ENCODE measurements at regions not wholly inside any gene's neighbourhood (a gene's known extent, or its start where the extent isn't known, plus 50 kb on each side); places are given as distances from the start of the nearest gene placed in this dataset.
"Not testable (repeated sequence)": the region's sequence is repeated elsewhere in the genome, so short reads cannot be mapped to it uniquely, and the experiment has no call there.

DNA sequence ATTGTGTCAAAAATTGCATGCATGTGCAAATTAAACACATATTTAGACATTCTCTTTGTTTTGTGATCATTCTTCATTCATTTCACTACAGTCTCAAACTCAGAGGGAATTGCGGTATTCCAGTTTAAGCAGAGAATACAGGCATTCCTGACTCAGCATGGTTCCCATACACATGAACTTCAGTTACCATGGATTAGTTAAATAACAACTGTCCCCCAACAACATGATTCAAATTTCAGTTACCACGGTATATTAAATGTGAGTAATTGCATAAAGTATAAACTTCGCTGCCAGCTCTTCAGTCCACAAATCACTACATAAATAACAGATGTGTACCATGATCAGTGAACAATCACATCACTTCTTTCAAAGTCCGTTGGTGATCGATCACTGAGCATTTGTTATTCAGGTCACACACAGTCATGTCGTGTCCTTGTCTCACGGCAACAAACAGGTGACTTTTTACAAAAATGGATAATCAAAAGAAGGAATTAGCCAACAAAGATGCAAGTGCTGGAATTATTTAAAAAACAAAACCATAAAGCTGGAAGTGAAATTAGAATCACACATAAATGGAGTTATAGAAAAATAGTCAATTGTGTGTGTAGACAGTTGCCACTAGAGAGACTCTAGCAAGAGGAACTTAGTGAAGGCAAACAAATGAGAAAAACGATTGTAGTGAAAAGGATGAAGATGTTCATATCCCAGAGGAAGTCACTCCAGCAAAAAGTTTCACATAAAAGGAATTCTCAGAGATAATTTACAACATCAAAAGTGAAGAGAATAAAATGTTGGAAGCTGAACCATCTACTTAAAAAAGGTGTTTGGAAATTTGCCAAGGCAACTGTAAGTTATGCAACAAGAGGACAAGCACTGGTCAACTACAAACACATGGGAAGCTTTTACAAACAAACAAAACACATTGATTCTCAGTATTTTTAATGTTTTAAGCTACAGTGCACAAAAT, 138.6 kb upstream of the SMARCAD1 start:
- ChIA-PET POLR2A (no interaction called here), CTCF (no interaction called here)
- H3K27me3 ChIP-seq (ENCODE audit: control insufficient read depth, insufficient read depth, low read length): no peaks in the 10 kb centered on the region
- TF ChIP-seq, protein P1, sequence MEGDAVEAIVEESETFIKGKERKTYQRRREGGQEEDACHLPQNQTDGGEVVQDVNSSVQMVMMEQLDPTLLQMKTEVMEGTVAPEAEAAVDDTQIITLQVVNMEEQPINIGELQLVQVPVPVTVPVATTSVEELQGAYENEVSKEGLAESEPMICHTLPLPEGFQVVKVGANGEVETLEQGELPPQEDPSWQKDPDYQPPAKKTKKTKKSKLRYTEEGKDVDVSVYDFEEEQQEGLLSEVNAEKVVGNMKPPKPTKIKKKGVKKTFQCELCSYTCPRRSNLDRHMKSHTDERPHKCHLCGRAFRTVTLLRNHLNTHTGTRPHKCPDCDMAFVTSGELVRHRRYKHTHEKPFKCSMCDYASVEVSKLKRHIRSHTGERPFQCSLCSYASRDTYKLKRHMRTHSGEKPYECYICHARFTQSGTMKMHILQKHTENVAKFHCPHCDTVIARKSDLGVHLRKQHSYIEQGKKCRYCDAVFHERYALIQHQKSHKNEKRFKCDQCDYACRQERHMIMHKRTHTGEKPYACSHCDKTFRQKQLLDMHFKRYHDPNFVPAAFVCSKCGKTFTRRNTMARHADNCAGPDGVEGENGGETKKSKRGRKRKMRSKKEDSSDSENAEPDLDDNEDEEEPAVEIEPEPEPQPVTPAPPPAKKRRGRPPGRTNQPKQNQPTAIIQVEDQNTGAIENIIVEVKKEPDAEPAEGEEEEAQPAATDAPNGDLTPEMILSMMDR (IDR thresholded peaks at IDR 0.05; ENCODE audit: insufficient read depth, low read depth, low read length): no peak
- no peak for DNase-seq (ENCODE audit: low read depth)
- H3K36me3 ChIP-seq (ENCODE audit: control insufficient read depth, insufficient read depth, low read length): no peaks in the 10 kb centered on the region
- H3K4me3 ChIP-seq (ENCODE audit: low read depth, low read length): no peak overlapping the region

DNA sequence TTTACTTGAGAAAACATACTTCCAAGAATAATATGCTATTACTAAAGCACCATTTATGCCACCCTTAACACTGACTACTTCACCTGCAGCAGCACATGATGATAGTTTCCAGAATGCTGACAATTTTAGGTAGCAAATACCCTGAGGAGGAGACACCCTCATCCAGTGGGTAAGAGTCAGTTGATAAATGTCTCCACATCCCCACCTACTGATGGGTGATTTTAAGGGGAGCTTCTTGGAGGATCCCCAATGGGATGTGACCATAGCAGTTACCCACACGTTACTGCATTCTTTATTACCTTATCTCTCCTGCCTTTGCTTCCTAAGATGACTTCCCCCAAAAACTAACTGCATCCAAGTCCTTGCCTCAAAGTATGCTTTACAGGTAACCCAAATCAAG, 131.2 kb upstream of the SMARCAD1 start:
- CTCF ChIA-PET: no interaction called here
- DNase-seq (ENCODE audit: low read depth): no peak
- no peaks in the 10 kb centered on the region for H3K36me3 ChIP-seq (ENCODE audit: control insufficient read depth, insufficient read depth, low read length)

DNA sequence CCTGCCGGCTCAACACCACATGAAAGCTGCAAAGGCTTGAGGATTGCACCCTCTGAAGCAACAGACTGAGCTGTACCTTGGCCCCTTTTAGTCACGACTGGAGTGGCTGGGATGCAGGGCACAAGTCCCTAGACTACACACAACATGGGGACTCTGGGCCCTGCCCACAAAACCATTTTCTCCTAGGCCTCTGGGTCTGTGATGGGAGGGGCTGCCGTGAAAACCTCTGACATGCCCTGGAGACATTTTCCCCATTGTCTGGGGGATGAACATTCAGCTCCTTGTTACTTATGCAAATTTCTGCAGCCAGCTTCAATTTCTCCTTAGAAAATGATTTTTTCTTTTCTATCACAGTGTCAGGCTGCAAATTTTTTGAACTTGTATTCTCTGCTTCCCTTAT, 123.5 kb upstream of the SMARCAD1 start:
- H3K36me3 ChIP-seq (ENCODE audit: control insufficient read depth, insufficient read depth, low read length): no peaks in the 10 kb centered on the region
- ChIA-PET CTCF (no interaction called here), POLR2A (no interaction called here)
- no peaks in the 10 kb centered on the region for H3K27me3 ChIP-seq (ENCODE audit: control insufficient read depth, insufficient read depth, low read length)
- no peak for DNase-seq (ENCODE audit: low read depth)
- TF ChIP-seq, protein P1 (IDR thresholded peaks at IDR 0.05; ENCODE audit: insufficient read depth, low read depth, low read length): no peak
- H3K4me3 ChIP-seq (ENCODE audit: low read depth, low read length): no peak overlapping the region

More for the DNA sequence above, 131.2 kb upstream of the SMARCAD1 start:
- Histone ChIP-seq H3K4me3 (ENCODE audit: low read depth, low read length) (no peak overlapping the region), H3K27me3 (ENCODE audit: control insufficient read depth, insufficient read depth, low read length) (no peaks in the 10 kb centered on the region)
- POLR2A ChIA-PET: no interaction called here
- TF ChIP-seq, protein P1 (IDR thresholded peaks at IDR 0.05; ENCODE audit: insufficient read depth, low read depth, low read length): no peak

DNA sequence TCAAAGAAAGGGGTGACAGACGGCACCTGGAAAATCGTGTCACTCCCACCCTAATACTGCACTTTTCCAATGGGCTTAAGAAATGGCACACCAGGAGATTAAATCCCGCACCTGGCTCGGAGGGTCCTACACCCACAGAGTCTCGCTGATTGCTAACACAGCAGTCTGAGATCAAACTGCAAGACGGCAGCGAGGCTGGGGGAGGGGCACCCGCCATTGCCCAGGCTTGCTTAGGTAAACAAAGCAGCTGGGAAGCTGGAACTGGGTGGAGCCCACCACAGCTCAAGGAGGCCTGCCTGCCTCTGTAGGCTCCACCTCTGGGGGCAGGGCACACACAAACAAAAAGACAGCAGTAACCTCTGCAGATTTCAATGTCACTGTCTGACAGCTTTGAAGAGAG, 108.5 kb upstream of the SMARCAD1 start:
- CTCF ChIA-PET, POLR2A ChIA-PET: not testable (repeated sequence)

DNA sequence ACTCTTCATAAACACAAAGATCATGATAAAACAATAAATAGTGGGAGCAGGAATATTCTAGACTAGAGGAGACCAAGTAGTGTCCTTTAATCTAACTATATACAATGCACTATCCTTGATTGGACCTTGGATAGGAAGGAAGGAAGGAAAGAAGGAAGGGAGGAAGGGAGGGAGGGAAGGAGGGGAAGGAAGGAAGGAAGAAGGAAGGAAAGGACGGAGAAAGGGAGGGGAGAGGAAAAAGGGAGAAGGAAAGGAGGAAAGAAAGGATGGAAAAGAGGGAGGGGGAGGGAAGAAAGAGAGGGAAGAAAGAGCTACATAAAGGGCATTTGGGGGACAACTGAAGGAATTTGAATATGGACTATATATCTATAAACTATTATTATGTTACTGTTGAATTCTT, 95.0 kb upstream of the SMARCAD1 start:
- no peak for DNase-seq (ENCODE audit: low read depth)
- TF ChIP-seq, protein P1 (IDR thresholded peaks at IDR 0.05; ENCODE audit: insufficient read depth, low read depth, low read length): no peak
- Histone ChIP-seq H3K36me3 (ENCODE audit: control insufficient read depth, insufficient read depth, low read length) (no peaks in the 10 kb centered on the region), H3K27me3 (ENCODE audit: control insufficient read depth, insufficient read depth, low read length) (no peaks in the 10 kb centered on the region), H3K4me3 (ENCODE audit: low read depth, low read length) (no peak overlapping the region)
- ChIA-PET CTCF (no interaction called here), POLR2A (no interaction called here)

More for the DNA sequence above, 108.5 kb upstream of the SMARCAD1 start:
- DNase-seq (ENCODE audit: low read depth); H3K36me3 ChIP-seq (ENCODE audit: control insufficient read depth, insufficient read depth, low read length); H3K4me3 ChIP-seq (ENCODE audit: low read depth, low read length); H3K27me3 ChIP-seq (ENCODE audit: control insufficient read depth, insufficient read depth, low read length): not testable (repeated sequence)

DNA sequence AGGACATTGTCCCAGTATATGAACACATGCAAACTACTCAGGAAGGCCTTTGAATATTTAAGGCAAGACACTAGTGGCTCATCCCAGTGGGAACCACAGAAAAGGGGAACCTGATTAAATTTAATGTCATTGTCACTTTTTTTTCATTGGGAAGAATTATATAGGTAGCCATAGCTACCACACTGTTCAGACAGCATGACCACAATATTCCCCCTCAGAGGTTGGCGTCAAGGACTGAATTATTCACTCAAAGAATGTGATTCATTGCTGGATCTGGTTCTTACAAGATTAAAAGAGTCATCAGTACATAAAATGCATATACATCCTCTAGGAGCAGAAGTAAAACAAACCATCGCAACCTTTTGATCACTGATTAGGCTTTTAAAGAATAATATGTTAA, 92.0 kb upstream of the SMARCAD1 start:
- DNase-seq (ENCODE audit: low read depth): no peak
- ChIA-PET POLR2A (no interaction called here), CTCF (no interaction called here)
- no peaks in the 10 kb centered on the region for H3K27me3 ChIP-seq (ENCODE audit: control insufficient read depth, insufficient read depth, low read length)
- H3K4me3 ChIP-seq (ENCODE audit: low read depth, low read length): no peak overlapping the region
- TF ChIP-seq, protein P1 (IDR thresholded peaks at IDR 0.05; ENCODE audit: insufficient read depth, low read depth, low read length): no peak
- no peaks in the 10 kb centered on the region for H3K36me3 ChIP-seq (ENCODE audit: control insufficient read depth, insufficient read depth, low read length)
